Neuron (in vitro differentiated cells): ENCODE measurements at regions not wholly inside any gene's neighbourhood (a gene's known extent, or its start where the extent isn't known, plus 50 kb on each side); places are given as distances from the start of the nearest gene placed in this dataset.

Experiments
- H2AFZ ChIP-seq: one replicate; pipeline ENCODE4 v1.6.1; 2013; ENCODE audit warnings: low read depth, mild to moderate bottlenecking, inconsistent platforms, low read length, moderate library complexity
- H3K27me3 ChIP-seq: one replicate; pipeline ENCODE4 v1.6.1; 2013; ENCODE audit warnings: low read length; ENCODE audit not compliant: insufficient read depth
- H3K36me3 ChIP-seq: one replicate; pipeline ENCODE4 v1.6.1; 2013; ENCODE audit warnings: low read length; ENCODE audit not compliant: insufficient read depth
- H3K4me1 ChIP-seq: one replicate; pipeline ENCODE4 v1.6.1; 2013; ENCODE audit warnings: low read length; ENCODE audit not compliant: insufficient read depth
- H3K4me3 ChIP-seq: 2 replicates; pipeline ENCODE4 v1.5.1; 2013; ENCODE audit warnings: mild to moderate bottlenecking, low read length, moderate library complexity
- H3K9me3 ChIP-seq: one replicate; pipeline ENCODE4 v1.6.1; 2013; ENCODE audit warnings: low read length

GRCh38 chr7:91800389-91800788 lies 80.1 kb downstream of the MTERF1 start:
- Histone ChIP-seq H3K4me1 (no peaks in the 10 kb centered on the region), H3K9me3 (peaks cover 6% of the 10 kb centered on the region), H3K27me3 (no peaks in the 10 kb centered on the region), H2AFZ (no peak overlapping the region), H3K36me3 (no peaks in the 10 kb centered on the region), H3K4me3 (no peak overlapping the region)

GRCh38 chr7:91801331-91801983 lies 79.0 kb downstream of the MTERF1 start:
- H3K4me3 ChIP-seq, result no peak overlapping the region
- no peaks in the 10 kb centered on the region for H3K36me3 ChIP-seq
- peaks cover 6% of the 10 kb centered on the region for H3K9me3 ChIP-seq
- no peak overlapping the region for H2AFZ ChIP-seq
- no peaks in the 10 kb centered on the region for H3K4me1 ChIP-seq
- no peaks in the 10 kb centered on the region for H3K27me3 ChIP-seq

- Histone ChIP-seq H3K4me1 (no peaks in the 10 kb centered on the region), H3K4me3 (no peak overlapping the region), H2AFZ (no peak overlapping the region), H3K27me3 (no peaks in the 10 kb centered on the region), H3K9me3 (no peaks in the 10 kb centered on the region), H3K36me3 (no peaks in the 10 kb centered on the region)
These were observed 69.3 kb downstream of the MTERF1 start for GRCh38 chr7:91811236-91811635.

GRCh38 chr7:91811641-91812040 lies 68.9 kb downstream of the MTERF1 start:
- Histone ChIP-seq H3K27me3 (no peaks in the 10 kb centered on the region), H3K4me3 (no peak overlapping the region)

GRCh38 chr7:91812388-91812787 lies 68.1 kb downstream of the MTERF1 start:
- H3K36me3 ChIP-seq, result no peaks in the 10 kb centered on the region
- no peak overlapping the region for H3K4me3 ChIP-seq
- H2AFZ ChIP-seq, result no peak overlapping the region

More at GRCh38 chr7:91811641-91812040, 68.9 kb downstream of the MTERF1 start:
- Histone ChIP-seq H3K4me1 (no peaks in the 10 kb centered on the region), H3K36me3 (no peaks in the 10 kb centered on the region), H2AFZ (no peak overlapping the region), H3K9me3 (no peaks in the 10 kb centered on the region)

GRCh38 chr7:91814189-91814588 lies 66.3 kb downstream of the MTERF1 start:
- Histone ChIP-seq H3K4me3 (no peak overlapping the region), H2AFZ (no peak overlapping the region), H3K9me3 (no peaks in the 10 kb centered on the region), H3K4me1 (no peaks in the 10 kb centered on the region), H3K27me3 (no peaks in the 10 kb centered on the region), H3K36me3 (no peaks in the 10 kb centered on the region)

More at GRCh38 chr7:91812388-91812787, 68.1 kb downstream of the MTERF1 start:
- Histone ChIP-seq H3K4me1 (no peaks in the 10 kb centered on the region), H3K27me3 (no peaks in the 10 kb centered on the region), H3K9me3 (no peaks in the 10 kb centered on the region)
